ENCODE measurements at regions not wholly inside any gene's neighbourhood (a gene's known extent, or its start where the extent isn't known, plus 50 kb on each side); places are given as distances from the start of the nearest gene placed in this dataset.

DNA sequence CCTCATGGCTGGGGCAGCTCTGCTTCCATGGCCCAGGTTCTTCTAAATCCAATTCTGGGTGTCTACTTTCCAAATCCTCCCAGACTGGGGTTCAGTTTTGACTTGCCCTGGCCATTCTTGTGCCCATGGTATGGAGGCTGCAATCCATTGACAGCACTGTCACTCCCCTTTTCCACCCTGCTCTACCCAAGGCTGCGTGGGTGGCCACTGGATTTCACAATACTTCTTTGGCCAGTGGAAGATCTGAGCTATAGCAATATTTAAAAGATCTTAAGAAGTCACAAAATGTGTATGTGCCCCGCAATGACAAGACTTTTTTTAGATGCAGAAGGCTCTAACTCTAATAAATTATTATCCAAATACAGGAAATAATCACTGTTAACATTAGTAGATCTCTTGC is 329.4 kb upstream of the CCL2 start:
- ChIA-PET POLR2A (no interaction called here), CTCF (no interaction called here)
- Histone ChIP-seq H3K9ac (ENCODE audit: low read length) (no peak overlapping the region), H3K27me3 (replicated peaks in 1 of 4; ENCODE audit: control extremely low read depth in 1 of 4, control insufficient read depth in 3 of 4, insufficient read depth in 4 of 4, low read length in 3 of 4) (peaks cover 0 to 5% (median 0%) of the 10 kb centered on the region in 4 experiments), H3K27ac (ENCODE audit: low read length in 2 of 2) (no peak overlapping the region), H3K4me2 (replicated peaks; ENCODE audit: low read depth, low read length, poor library complexity, severe bottlenecking) (no peak overlapping the region), H2AFZ (ENCODE audit: insufficient read depth, low read depth, low read length, poor library complexity, severe bottlenecking) (no peak overlapping the region), H3K4me3 (ENCODE audit: control extremely low read depth in 1 of 5, extremely low read depth in 1 of 5, insufficient read depth in 1 of 5, low read depth in 2 of 5, low read length in 4 of 5) (no peak overlapping the region), H3K36me3 (replicated peaks in 1 of 2; ENCODE audit: control extremely low read depth in 1 of 2, control insufficient read depth in 1 of 2, extremely low read depth in 1 of 2, insufficient read depth in 2 of 2, low read length in 1 of 2) (no peaks in the 10 kb centered on the region), H4K20me1 (ENCODE audit: control insufficient read depth, insufficient read depth, low read length, poor library complexity, severe bottlenecking) (no peaks in the 10 kb centered on the region), H3K4me1 (ENCODE audit: control insufficient read depth in 2 of 2, insufficient read depth in 2 of 2, low read length in 2 of 2) (no peaks in the 10 kb centered on the region), H3K79me2 (ENCODE audit: control insufficient read depth, insufficient read depth, low read length) (no peaks in the 10 kb centered on the region), H3K9me3 (ENCODE audit: control extremely low read depth in 1 of 3, control insufficient read depth in 2 of 3, insufficient read depth in 1 of 3, low read length in 2 of 3) (no peaks in the 10 kb centered on the region)
- H3K9me3 Mint-ChIP-seq (ENCODE audit: insufficient read depth), result peaks cover 5% of the 10 kb centered on the region
- DNase-seq (no peak), ATAC-seq (ENCODE audit: low read depth) (no peak)
- peaks cover 6% of the 10 kb centered on the region for H3K27me3 Mint-ChIP-seq
- no peak overlapping the region for H3K4me3 Mint-ChIP-seq
- no peak overlapping the region for H3K27ac Mint-ChIP-seq
- no CpG with 5 or more reads among the region's 2 CpGs for WGBS (ENCODE audit: insufficient coverage)
- intact Hi-C loops (cut with micrococcal nuclease), result no loop called here
- H3K4me1 Mint-ChIP-seq, result no peaks in the 10 kb centered on the region
- TF ChIP-seq, protein P1, sequence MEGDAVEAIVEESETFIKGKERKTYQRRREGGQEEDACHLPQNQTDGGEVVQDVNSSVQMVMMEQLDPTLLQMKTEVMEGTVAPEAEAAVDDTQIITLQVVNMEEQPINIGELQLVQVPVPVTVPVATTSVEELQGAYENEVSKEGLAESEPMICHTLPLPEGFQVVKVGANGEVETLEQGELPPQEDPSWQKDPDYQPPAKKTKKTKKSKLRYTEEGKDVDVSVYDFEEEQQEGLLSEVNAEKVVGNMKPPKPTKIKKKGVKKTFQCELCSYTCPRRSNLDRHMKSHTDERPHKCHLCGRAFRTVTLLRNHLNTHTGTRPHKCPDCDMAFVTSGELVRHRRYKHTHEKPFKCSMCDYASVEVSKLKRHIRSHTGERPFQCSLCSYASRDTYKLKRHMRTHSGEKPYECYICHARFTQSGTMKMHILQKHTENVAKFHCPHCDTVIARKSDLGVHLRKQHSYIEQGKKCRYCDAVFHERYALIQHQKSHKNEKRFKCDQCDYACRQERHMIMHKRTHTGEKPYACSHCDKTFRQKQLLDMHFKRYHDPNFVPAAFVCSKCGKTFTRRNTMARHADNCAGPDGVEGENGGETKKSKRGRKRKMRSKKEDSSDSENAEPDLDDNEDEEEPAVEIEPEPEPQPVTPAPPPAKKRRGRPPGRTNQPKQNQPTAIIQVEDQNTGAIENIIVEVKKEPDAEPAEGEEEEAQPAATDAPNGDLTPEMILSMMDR (IDR thresholded peaks at IDR 0.05), result no peak
- no peak for TF ChIP-seq EZH2 (IDR thresholded peaks at IDR 0.05; ENCODE audit: borderline replicate concordance, insufficient read depth, low read depth, low read length, poor library complexity, severe bottlenecking)

DNA sequence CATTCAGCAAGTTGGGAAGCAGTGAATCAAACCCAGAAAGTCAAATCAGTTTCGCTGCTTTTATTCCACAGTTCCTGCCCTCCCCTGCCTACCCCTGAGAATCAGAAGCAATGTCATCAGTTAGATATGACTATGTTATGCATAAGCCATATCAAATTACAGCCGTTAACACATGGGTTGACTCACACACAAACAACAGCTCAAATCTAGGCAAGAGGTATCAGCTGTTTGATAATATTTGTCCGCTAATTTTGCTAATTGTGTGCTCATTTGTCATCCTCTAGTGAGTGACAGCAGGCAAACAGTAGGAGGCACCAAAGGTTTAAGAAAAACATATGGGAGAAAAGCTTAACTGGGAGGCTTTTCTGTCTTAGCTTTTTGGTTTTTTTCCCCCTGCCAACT is 327.4 kb upstream of the CCL2 start:
- Histone ChIP-seq H3K27me3 (replicated peaks in 1 of 4; ENCODE audit: control extremely low read depth in 1 of 4, control insufficient read depth in 3 of 4, insufficient read depth in 4 of 4, low read length in 3 of 4) (peaks cover 0 to 3% (median 0%) of the 10 kb centered on the region in 4 experiments), H3K27ac (ENCODE audit: low read length in 2 of 2) (no peak overlapping the region), H3K36me3 (replicated peaks in 1 of 2; ENCODE audit: control extremely low read depth in 1 of 2, control insufficient read depth in 1 of 2, extremely low read depth in 1 of 2, insufficient read depth in 2 of 2, low read length in 1 of 2) (no peaks in the 10 kb centered on the region), H4K20me1 (ENCODE audit: control insufficient read depth, insufficient read depth, low read length, poor library complexity, severe bottlenecking) (no peaks in the 10 kb centered on the region), H3K9ac (ENCODE audit: low read length) (no peak overlapping the region), H3K9me3 (ENCODE audit: control extremely low read depth in 1 of 3, control insufficient read depth in 2 of 3, insufficient read depth in 1 of 3, low read length in 2 of 3) (no peaks in the 10 kb centered on the region), H3K4me3 (ENCODE audit: control extremely low read depth in 1 of 5, extremely low read depth in 1 of 5, insufficient read depth in 1 of 5, low read depth in 2 of 5, low read length in 4 of 5) (no peak overlapping the region), H3K4me2 (replicated peaks; ENCODE audit: low read depth, low read length, poor library complexity, severe bottlenecking) (no peak overlapping the region), H2AFZ (ENCODE audit: insufficient read depth, low read depth, low read length, poor library complexity, severe bottlenecking) (no peak overlapping the region), H3K4me1 (ENCODE audit: control insufficient read depth in 2 of 2, insufficient read depth in 2 of 2, low read length in 2 of 2) (no peaks in the 10 kb centered on the region), H3K79me2 (ENCODE audit: control insufficient read depth, insufficient read depth, low read length) (no peaks in the 10 kb centered on the region)
- H3K9me3 Mint-ChIP-seq (ENCODE audit: insufficient read depth), result no peaks in the 10 kb centered on the region
- intact Hi-C loops (cut with micrococcal nuclease), result no loop called here
- no CpG with 5 or more reads among the region's 3 CpGs for WGBS (ENCODE audit: insufficient coverage)
- no peak for ATAC-seq (ENCODE audit: low read depth)
- no peak for TF ChIP-seq EZH2 (IDR thresholded peaks at IDR 0.05; ENCODE audit: borderline replicate concordance, insufficient read depth, low read depth, low read length, poor library complexity, severe bottlenecking)
- TF ChIP-seq, protein P1 (IDR thresholded peaks at IDR 0.05), result no peak
- CTCF ChIA-PET, result interaction anchor here (0.7 kb wide), 1 partner anchor 223 kb away, joined by 3 read pairs; no protein-coding TSS in a partner anchor
- no peaks in the 10 kb centered on the region for H3K4me1 Mint-ChIP-seq
- H3K4me3 Mint-ChIP-seq, result no peak overlapping the region
- POLR2A ChIA-PET, result no interaction called here
- H3K27me3 Mint-ChIP-seq, result peaks cover 6% of the 10 kb centered on the region
- DNase-seq, result no peak
- no peak overlapping the region for H3K27ac Mint-ChIP-seq
